DMS53 treated with DMSO at 0.1 percent for 48 hours (cell line): ENCODE measurements at regions not wholly inside any gene's neighbourhood (a gene's known extent, or its start where the extent isn't known, plus 50 kb on each side); places are given as distances from the start of the nearest gene placed in this dataset.
A peak's percentile ranks its signal among the peaks of the same experiment; 100 is the strongest.

Source experiments
- DNase-seq: peaks from one replicate; lab custom pipeline; 2025; ENCODE audit not compliant: unreplicated experiment; lab: John Stamatoyannopoulos, UW

DNA sequence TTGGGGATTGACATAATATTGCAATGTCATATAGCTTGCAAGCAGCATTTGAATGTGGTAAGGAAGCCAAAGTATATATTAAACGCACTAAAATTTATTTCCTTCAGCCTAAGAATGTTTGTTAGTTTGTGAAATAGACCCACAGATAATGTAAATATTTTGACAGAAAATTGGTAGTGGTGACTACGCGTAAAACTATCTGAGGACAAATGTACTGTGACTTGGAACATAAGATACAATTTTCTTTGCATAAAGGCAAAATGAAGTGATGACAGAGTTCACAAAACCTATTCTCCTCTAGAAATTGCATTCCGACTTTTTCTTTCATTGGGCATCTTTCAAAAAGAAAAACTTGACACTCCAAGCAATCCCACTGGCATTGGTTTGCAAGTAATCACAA, 411.1 kb upstream of the LRATD1 start:
- no peak for DNase-seq

DNA sequence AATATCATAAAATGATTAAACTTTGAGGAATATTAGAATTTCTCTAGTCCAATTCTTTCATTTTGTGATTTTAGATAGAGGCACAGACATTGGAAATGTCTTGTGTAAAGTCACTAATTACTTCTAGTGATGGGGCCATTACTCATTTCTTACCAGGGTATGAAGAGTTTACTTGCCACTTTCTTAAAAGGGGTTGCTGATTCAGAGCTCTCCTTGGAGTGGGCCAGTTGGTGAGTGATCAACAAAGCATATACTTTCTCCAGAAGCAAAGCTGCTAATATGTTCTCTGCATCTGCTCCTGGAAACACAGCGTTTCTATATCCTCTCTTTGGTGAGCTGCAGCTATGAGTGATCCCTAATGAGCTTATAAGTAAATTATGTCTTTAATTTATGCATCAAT, 408.9 kb upstream of the LRATD1 start:
- no peak for DNase-seq

DNA sequence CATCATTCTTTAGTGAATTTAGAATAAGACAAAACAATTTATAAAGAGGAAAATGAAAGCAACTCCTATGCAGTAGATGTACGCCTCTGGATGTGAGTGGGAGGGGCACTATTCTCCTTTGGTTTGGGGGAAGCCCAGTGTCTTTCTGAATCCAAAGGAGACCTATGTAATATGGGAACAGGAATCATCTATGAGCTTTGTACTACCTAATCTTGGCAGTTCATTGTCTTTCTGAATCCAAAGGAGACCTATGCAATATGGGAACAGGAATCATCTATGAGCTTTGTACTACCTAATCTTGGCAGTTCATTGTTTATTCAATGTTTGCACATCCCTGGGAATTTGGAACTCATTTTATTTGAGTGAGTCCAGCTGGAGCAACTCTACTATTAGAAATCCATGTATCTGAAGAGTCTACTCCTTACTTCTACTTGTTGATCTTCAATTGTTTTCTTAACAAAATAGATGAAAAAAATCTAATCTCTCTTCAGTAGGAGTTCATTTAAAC, 401.1 kb upstream of the LRATD1 start:
- no peak for DNase-seq

- no peak for DNase-seq
Measured at GRCh38 chr2:14232217-14232616, 400.3 kb upstream of the LRATD1 start.

GRCh38 chr2:14234911-14235310, 397.6 kb upstream of the LRATD1 start:
- no peak for DNase-seq

DNA sequence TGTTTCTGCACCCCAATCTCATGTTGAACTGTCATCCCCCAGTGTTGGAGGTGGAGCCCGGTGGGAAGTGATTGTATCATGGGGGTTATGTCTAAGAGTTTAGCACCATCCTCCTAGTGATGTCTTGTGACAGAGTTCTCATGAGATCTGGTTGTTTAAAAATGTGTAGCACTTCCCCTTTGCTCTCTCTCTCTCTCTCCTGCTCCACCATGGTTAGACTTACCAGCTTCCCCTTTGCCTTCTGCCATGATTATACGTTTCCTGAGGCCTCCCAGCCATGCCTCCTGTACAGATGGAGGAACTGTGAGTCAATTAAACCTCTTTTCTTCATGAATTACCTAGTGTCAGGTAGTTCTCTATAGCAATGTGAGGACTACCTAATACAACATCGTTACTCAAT, 396.9 kb upstream of the LRATD1 start:
- no peak for DNase-seq

GRCh38 chr2:14237902-14238301, 394.6 kb upstream of the LRATD1 start:
- no peak for DNase-seq

DNA sequence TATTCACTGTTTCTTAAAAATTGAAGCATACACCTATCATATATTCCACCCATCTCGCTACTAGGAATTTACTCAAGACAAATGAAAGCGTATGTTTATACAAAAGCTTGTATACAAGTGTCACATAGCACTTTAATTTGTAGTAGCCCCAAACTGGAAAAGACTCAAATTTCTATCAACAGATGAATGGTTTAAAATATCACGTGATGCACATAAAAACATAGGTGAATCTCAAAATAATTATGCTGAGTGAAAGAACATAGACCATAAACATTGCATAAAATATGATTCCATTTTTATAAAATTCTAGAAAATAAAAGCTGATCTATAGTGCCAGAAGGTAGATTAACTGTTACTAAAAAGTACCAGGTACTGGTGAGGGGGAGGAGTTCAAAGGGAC, 392.9 kb upstream of the LRATD1 start:
- no peak for DNase-seq

DNA sequence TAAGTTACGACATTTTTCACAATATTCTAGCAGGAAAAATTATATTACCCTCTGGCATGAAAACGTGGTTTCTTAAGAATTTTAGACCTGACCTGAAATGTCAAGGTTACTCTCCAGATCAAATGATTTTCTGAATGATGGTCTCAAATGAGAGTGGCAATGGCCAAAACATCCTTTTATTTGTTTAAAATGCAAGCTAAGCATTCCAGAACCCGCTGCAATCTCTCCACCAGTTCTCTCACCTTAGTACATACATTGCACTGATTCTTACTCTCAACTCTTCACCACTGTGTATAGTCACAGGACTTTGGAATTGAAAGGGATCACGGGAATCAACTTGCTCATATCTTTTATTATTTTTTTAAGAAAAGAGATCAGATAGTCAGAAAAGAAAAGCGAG, 391.6 kb upstream of the LRATD1 start:
- no peak for DNase-seq

GRCh38 chr2:14245901-14246300, 386.6 kb upstream of the LRATD1 start:
- DNase-seq, result no peak

DNA sequence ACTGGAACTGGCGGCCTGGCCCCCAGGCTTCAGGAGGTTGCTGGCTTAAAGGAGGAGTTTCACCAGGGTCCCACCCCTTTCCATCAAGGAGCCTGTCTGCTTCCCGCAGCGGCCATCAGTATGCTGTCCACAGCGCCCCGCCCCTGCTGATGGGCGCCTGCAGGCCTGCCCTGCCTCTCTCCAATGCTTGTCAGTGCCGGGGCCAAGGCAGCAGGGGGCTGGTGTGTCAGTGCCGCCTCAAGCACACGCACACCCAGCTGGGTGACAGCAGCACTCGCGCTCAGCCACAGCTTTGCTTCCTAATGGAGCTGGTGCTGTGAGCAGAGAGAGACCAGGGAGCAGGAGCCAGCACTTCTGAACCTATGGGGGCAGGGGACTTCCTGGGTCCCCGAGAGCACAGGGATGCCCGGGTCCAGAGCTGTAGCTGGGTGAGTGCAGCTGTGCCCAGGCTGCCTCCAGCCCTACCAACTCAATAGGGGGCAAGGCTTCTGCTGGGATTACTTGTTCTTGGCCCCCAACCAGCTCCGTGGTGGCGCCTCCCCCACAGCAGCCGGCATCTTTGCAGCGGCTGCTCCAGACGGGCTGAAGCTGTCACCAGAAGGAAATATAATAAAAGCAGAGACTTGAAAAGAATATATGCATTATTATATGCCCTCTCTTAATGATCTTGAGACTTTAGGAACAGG, 377.2 kb upstream of the LRATD1 start:
- DNase-seq, result no peak

DNA sequence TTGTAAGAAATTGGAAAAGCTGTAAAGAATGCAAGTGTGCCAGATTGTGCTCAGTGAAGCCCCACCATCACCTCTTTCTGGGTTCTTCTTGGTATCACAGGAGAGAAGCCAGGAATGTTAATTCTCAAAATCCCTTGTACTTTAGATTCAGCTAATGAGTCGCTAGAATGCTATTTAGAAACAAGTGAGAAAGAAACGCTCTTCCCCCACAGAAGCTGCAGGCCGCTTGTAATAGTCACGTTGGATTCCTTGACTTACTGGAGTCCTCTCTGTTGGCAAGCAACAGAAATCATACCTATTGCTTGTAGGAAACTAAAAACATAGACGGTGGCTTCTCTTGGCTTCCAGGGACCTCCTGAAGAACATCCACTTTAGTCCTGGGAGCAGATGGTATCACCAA, 375.6 kb upstream of the LRATD1 start:
- DNase-seq, result no peak

DNA sequence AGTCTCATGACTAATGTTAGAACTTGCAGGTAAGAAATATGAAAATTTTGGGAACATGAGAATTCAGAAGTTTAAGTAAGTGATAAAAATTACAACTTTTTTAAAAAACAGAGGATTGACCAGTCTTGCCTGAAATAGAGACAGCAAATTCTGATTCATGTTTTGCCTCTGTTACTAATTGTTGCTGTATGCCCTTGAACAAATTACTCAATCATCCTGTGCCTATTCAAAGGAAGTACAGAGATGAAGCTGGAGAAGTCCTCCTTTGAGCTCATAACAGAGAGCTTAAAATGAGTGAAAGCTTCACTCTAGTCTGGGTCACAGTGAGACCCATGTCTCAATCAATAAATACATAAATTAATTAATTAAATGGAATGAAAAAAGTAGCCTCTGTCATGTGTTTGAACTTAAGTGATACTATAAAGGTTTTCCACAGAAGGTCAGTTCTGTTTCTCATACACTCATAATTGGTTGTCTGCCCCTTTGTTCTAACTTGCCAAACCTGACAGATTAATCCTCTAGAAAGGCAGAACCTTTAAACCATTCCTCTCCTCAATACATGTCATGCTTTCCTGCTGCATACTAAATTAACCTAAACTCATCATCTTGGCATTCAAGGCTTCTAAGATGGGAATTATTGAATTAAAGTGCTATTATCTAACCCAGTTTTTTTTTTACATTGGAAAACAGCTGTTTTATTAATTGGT, 374.6 kb upstream of the LRATD1 start:
- no peak for DNase-seq

DNA sequence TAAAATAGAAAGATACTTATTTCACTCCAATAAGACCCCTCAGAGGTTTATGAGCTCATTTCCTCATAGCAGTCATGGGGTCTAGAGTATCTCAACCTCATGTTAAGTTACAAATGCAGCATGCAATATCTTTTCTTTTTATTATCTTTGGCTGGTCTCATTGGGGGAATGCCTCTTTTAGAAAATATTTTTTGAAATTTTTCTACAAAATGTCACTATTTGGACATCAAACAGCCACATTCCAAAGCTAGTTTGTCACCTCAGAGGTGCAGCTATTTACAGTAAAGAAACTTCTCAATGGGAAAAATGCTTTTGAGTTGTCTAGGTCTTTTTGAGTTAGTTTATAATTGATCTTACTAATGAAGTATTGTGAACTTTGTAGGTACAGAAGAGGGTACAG, 370.7 kb upstream of the LRATD1 start:
- no peak for DNase-seq

- no peak for DNase-seq
Measured at GRCh38 chr2:14263053-14263452, 369.5 kb upstream of the LRATD1 start.

DNA sequence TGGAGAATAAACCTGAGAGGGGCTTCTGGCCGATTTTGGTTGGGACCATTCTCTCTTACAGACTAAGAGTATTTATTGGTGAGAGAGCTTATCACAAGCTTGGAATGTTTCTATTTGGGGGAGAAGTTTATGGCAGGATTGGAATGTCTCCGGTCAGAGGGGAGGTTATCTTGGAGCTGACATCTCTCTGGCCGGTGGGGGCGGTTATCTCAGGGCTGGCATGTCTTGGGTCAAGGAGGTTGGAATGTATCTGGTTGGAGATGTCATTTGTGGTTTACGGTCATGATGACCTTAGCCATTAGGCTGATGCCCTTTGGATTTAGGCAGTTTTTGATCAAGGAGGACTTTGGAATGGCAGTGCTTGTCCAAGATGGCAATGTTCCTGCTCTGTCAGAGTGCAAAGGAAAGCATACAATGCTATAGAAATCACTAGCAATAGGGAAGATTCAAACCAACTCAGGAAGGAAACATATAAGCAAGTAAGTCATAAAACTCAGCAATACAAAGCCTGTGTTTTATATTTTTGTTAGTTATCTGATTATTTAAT, 362.4 kb upstream of the LRATD1 start:
- DNase-seq, result no peak

DNA sequence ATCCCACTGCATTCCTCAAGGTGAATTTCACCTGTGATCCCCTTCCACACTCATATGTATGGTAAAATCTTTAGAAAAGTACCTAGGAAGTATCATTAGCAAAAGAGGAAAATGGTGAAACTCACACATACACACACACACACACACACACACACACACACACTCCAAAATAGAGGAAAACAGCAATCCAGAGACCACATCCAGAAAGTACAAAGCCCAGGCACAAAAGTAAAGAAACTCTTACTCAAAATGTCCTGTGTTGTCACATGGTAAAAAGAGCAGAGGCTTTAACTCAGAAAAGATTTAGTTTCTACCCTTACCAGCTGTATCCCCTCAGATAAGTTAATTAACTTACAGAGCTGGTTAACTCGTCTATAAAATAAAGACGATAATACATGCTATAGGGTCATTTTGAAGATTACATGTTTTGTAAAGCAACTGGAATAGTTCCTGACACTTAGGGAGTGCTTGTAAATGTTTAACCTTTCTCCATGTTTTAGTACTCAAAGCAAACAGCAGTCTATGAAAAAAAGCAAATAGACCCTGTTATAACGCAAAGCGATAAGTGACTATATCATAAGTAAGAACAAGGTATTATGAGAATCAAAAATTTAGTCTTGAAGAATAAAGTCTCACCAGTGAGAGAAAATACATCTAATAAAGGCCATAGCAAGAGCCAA, 360.0 kb upstream of the LRATD1 start:
- DNase-seq, result no peak

DNA sequence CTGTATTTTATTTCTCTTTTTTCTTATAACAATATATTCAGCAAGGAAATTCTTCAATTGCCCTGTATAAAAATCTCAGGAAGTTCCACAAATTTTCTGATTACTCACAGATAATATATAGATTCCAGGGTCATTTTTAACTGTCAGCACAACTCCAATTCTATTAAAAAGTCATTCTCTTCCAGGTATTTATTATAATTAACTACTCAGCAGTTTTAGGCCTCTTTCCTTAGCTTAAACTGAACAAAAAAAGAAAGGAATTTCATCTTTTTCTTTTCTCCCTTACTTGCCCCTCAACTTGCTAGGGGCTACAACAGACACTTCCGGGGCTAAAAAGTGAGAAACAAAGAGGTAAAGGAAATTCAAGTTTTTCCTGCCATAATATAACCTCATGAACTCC, 358.9 kb upstream of the LRATD1 start:
- no peak for DNase-seq

GRCh38 chr2:14284244-14284643, 348.3 kb upstream of the LRATD1 start:
- no peak for DNase-seq

DNA sequence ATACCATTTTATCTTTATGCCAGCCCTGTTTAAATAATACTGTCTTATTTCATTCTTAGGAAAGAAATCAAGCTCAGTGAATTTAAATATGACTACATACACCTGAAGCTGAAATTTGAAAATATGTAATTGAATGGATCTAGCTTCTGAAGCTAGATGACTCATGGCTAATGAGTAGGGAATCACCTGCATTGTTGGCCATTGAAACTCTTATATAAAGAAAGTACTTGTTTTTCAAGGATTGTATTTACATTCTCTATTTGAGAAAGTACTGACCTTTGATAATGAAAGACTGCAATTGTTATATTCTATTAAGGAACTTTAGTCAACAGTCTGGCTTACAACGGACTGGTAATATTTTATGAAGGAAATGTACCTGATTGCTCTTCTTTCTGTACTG, 346.7 kb upstream of the LRATD1 start:
- DNase-seq, result peak; percentile 57

- peak; percentile 87 for DNase-seq
Measured at GRCh38 chr2:14288016-14288415, 344.5 kb upstream of the LRATD1 start.

- DNase-seq, result no peak
Measured at GRCh38 chr2:14292964-14293363, 339.6 kb upstream of the LRATD1 start.
